OCI-LY1 (cell line): ENCODE measurements at regions not wholly inside any gene's neighbourhood (a gene's known extent, or its start where the extent isn't known, plus 50 kb on each side); places are given as distances from the start of the nearest gene placed in this dataset.

Source experiments
- H2AFZ ChIP-seq: fragments of 200-600 bp; sonication (generic), shearing (Covaris generic); 2 replicates; pipeline ENCODE4 v1.6.0; 2014; ENCODE audit warnings: antibody characterized with exemption, mild to moderate bottlenecking, low read length
- H3F3A ChIP-seq: fragments of 200-600 bp; sonication (generic), shearing (Covaris generic); 2 replicates; pipeline ENCODE4 v1.6.0; 2014; ENCODE audit warnings: mild to moderate bottlenecking, antibody characterized with exemption, low read length, moderate library complexity; ENCODE audit not compliant: insufficient read depth
- H3K27ac ChIP-seq: fragments of 200-600 bp; sonication (generic); 2 replicates; pipeline ENCODE4 v1.5.1; 2014; ENCODE audit warnings: low read length, mixed run types, mild to moderate bottlenecking, low read depth; ENCODE audit not compliant: poor library complexity, severe bottlenecking
- H3K27me3 ChIP-seq: fragments of 200-600 bp; sonication (generic); 2 replicates; pipeline ENCODE4 v1.6.0; 2014; ENCODE audit warnings: antibody characterized with exemption, mild to moderate bottlenecking, low read length, moderate library complexity; ENCODE audit not compliant: insufficient read depth
- H3K36me3 ChIP-seq: fragments of 200-600 bp; sonication (generic); 2 replicates; pipeline ENCODE4 v1.6.1; 2014; ENCODE audit warnings: mild to moderate bottlenecking, antibody characterized with exemption, low read length, moderate library complexity, mixed read lengths; ENCODE audit not compliant: insufficient read depth
- H3K4me1 ChIP-seq: fragments of 200-600 bp; sonication (generic); 2 replicates; pipeline ENCODE4 v1.5.1; 2014; ENCODE audit warnings: mild to moderate bottlenecking, low read length, moderate library complexity; ENCODE audit not compliant: insufficient read depth, severe bottlenecking
- H3K4me2 ChIP-seq: fragments of 200-600 bp; sonication (generic), shearing (Covaris generic); 2 replicates; pipeline ENCODE4 v1.6.1; 2014; ENCODE audit warnings: low read length
- H3K4me3 ChIP-seq: fragments of 200-600 bp; sonication (generic); 2 replicates; pipeline ENCODE4 v1.5.1; 2014; ENCODE audit warnings: low read length, low read depth, mild to moderate bottlenecking, mixed read lengths; ENCODE audit not compliant: poor library complexity, severe bottlenecking
- H3K79me2 ChIP-seq: fragments of 200-600 bp; shearing (Covaris generic); 2 replicates; pipeline ENCODE4 v1.6.1; 2016; ENCODE audit warnings: mixed run types, low read length, mixed read lengths; ENCODE audit not compliant: insufficient read depth
- H3K9ac ChIP-seq: fragments of 200-600 bp; sonication (generic), shearing (Covaris generic); 2 replicates; pipeline ENCODE4 v1.6.1; 2014; ENCODE audit warnings: mild to moderate bottlenecking, low read length, mixed read lengths
- H3K9me2 ChIP-seq: fragments of 200-600 bp; sonication (generic), shearing (Covaris generic); 2 replicates; pipeline ENCODE4 v1.6.1; 2014; ENCODE audit warnings: low read depth, mild to moderate bottlenecking, low read length, mixed read lengths
- H3K9me3 ChIP-seq: fragments of 200-600 bp; shearing (Covaris generic); 2 replicates; pipeline ENCODE4 v1.6.1; 2014; ENCODE audit warnings: low read length, mixed read lengths
- H4K20me1 ChIP-seq: fragments of 200-600 bp; sonication (generic), shearing (Covaris generic); 2 replicates; pipeline ENCODE4 v1.6.0; 2016; ENCODE audit warnings: mild to moderate bottlenecking, low read length; ENCODE audit not compliant: insufficient read depth
- EZH2 ChIP-seq: fragments of 200-600 bp; sonication (generic), shearing (Covaris generic); IDR thresholded peaks from 2 replicates; pipeline ENCODE4 v1.8.0; 2017; ENCODE audit warnings: borderline replicate concordance, mixed run types, mild to moderate bottlenecking, antibody characterized with exemption, low read length, moderate library complexity, mixed read lengths
- TF ChIP-seq, protein P1 (sequence below): fragments of 200-600 bp; sonication (generic), shearing (Covaris generic); IDR thresholded peaks from 2 replicates; pipeline ENCODE4 v1.5.1; 2017; ENCODE audit warnings: mild to moderate bottlenecking, antibody characterized with exemption, low read length, moderate library complexity, mixed read lengths

DNA sequence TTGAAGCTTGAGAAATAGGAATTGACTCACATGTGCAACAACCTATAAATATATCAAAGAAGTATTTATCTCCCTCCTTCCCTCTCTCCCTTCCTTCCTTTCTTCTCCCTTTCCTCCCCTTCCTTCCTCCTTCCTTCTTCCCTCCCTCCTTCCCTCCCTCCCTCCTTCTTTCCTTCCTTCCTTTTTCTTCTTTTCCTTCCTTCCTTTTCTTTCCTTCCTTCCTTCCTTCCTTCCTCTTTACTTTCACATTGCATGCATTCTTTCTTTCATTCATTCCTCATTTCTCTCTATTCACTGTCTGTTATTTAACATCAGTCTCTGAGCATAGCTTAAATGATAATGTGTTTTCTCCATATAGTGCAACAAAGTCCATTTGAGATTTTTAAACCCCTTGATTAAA lies 214.2 kb downstream of the CHRM3 start:
- Histone ChIP-seq H3K79me2 (no peaks in the 10 kb centered on the region), H3K4me2 (no peak overlapping the region), H3K9me3 (no peaks in the 10 kb centered on the region), H2AFZ (no peak overlapping the region), H3K27ac (no peak overlapping the region), H3K36me3 (no peaks in the 10 kb centered on the region), H3K4me3 (no peak overlapping the region), H3F3A (no peaks in the 10 kb centered on the region), H3K9ac (no peak overlapping the region), H3K9me2 (no peaks in the 10 kb centered on the region), H4K20me1 (no peaks in the 10 kb centered on the region), H3K4me1 (no peaks in the 10 kb centered on the region), H3K27me3 (no peaks in the 10 kb centered on the region)
- no peak for TF ChIP-seq EZH2
- TF ChIP-seq, protein P1, sequence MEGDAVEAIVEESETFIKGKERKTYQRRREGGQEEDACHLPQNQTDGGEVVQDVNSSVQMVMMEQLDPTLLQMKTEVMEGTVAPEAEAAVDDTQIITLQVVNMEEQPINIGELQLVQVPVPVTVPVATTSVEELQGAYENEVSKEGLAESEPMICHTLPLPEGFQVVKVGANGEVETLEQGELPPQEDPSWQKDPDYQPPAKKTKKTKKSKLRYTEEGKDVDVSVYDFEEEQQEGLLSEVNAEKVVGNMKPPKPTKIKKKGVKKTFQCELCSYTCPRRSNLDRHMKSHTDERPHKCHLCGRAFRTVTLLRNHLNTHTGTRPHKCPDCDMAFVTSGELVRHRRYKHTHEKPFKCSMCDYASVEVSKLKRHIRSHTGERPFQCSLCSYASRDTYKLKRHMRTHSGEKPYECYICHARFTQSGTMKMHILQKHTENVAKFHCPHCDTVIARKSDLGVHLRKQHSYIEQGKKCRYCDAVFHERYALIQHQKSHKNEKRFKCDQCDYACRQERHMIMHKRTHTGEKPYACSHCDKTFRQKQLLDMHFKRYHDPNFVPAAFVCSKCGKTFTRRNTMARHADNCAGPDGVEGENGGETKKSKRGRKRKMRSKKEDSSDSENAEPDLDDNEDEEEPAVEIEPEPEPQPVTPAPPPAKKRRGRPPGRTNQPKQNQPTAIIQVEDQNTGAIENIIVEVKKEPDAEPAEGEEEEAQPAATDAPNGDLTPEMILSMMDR = no peak

DNA sequence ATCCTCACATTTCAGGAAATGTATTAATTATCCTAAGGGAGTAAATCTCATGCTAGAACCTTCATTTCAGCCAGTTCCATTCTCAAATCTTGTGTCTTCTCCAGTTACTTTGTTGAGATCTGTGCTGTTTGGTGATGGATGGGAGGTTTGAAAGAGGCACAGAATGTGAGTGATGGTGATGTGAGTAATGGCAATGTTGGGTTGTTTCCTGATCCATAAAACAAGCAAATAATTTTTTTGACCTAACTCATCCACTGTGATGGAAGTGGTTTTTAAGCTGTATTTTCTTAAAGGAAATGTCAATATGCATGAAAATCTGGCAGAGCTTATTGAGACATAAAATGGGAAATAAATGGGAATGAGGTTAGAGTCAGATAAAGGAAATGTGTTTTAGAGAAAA lies 214.7 kb downstream of the CHRM3 start:
- Histone ChIP-seq H4K20me1 (no peaks in the 10 kb centered on the region), H2AFZ (no peak overlapping the region), H3K79me2 (no peaks in the 10 kb centered on the region), H3K27me3 (no peaks in the 10 kb centered on the region), H3K4me3 (no peak overlapping the region), H3K9me3 (no peaks in the 10 kb centered on the region), H3K27ac (no peak overlapping the region), H3K4me2 (no peak overlapping the region), H3K4me1 (no peaks in the 10 kb centered on the region), H3K36me3 (no peaks in the 10 kb centered on the region), H3K9ac (no peak overlapping the region), H3F3A (no peaks in the 10 kb centered on the region), H3K9me2 (no peaks in the 10 kb centered on the region)
- TF ChIP-seq, protein P1 = no peak
- no peak for TF ChIP-seq EZH2

DNA sequence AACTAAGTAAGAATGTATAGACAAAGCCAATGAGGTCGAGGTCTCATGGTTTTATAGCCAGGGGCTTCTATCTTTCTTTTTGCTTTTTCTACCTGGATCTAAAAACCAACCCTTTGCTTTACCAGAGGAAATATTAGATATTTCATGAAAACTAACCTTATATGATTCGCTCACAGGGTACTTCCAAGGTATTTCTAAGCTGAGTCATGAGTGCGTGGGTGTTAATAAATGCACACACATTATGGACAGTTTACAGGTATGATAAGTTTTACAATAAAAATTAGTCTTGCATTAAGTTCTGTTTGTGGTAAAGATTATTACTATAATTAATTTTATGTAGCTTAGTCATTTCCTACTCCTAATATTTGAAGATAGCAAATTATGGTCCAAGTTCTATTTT lies 217.2 kb downstream of the CHRM3 start:
- H2AFZ ChIP-seq = no peak overlapping the region
- H3K4me1 ChIP-seq = no peaks in the 10 kb centered on the region
- H3K4me3 ChIP-seq = no peak overlapping the region
- no peaks in the 10 kb centered on the region for H3F3A ChIP-seq
- H3K4me2 ChIP-seq = no peak overlapping the region
- H3K9me3 ChIP-seq = no peaks in the 10 kb centered on the region
- TF ChIP-seq EZH2 = no peak
- H4K20me1 ChIP-seq = no peaks in the 10 kb centered on the region
- no peaks in the 10 kb centered on the region for H3K27me3 ChIP-seq
- H3K36me3 ChIP-seq = no peaks in the 10 kb centered on the region
- H3K9ac ChIP-seq = no peak overlapping the region
- no peaks in the 10 kb centered on the region for H3K9me2 ChIP-seq
- no peak overlapping the region for H3K27ac ChIP-seq
- H3K79me2 ChIP-seq = no peaks in the 10 kb centered on the region

DNA sequence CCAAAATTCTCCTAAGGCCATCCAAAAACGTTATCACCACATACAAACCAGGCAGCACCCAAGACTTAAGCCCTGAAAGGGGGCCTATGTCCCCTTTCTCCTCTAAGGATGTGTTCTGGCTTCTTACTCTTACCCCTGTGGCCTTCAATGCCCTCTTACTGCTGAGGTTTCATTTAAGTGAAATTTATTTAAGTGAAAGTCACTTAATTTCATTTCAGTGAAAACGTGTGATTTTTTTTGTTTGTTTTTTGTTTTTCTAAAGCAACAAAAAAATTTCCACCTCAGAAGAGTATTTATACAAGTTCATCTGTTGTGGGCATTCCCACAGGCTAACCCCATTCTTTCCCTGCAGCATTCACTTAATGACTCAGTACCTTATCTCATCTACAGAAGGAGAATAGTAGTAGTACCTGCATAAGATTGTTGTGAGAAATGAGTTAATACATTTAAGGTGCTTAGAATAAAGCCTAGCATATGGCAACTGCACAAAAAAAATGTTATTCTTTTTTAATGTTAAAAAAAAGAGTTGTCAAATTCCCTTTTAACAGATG lies 220.6 kb downstream of the CHRM3 start:
- H2AFZ ChIP-seq = no peak overlapping the region
- H3K9ac ChIP-seq = no peak overlapping the region
- no peak overlapping the region for H3K4me3 ChIP-seq
- H3F3A ChIP-seq = no peaks in the 10 kb centered on the region
- H3K4me1 ChIP-seq = no peaks in the 10 kb centered on the region
- no peaks in the 10 kb centered on the region for H3K9me2 ChIP-seq
- H3K36me3 ChIP-seq = no peaks in the 10 kb centered on the region
- H3K27me3 ChIP-seq = no peaks in the 10 kb centered on the region
- H3K27ac ChIP-seq = no peak overlapping the region
- H4K20me1 ChIP-seq = no peaks in the 10 kb centered on the region
- TF ChIP-seq, protein P1 = no peak
- no peak for TF ChIP-seq EZH2
- H3K9me3 ChIP-seq = no peaks in the 10 kb centered on the region
- no peak overlapping the region for H3K4me2 ChIP-seq
- no peaks in the 10 kb centered on the region for H3K79me2 ChIP-seq
